Activated gamma-delta T cell (primary cell): ENCODE measurements at regions not wholly inside any gene's neighbourhood (a gene's known extent, or its start where the extent isn't known, plus 50 kb on each side); places are given as distances from the start of the nearest gene placed in this dataset.

Source experiments
- DNase-seq: peaks from one replicate; lab custom pipeline; 2025; lab: John Stamatoyannopoulos, UW

DNA sequence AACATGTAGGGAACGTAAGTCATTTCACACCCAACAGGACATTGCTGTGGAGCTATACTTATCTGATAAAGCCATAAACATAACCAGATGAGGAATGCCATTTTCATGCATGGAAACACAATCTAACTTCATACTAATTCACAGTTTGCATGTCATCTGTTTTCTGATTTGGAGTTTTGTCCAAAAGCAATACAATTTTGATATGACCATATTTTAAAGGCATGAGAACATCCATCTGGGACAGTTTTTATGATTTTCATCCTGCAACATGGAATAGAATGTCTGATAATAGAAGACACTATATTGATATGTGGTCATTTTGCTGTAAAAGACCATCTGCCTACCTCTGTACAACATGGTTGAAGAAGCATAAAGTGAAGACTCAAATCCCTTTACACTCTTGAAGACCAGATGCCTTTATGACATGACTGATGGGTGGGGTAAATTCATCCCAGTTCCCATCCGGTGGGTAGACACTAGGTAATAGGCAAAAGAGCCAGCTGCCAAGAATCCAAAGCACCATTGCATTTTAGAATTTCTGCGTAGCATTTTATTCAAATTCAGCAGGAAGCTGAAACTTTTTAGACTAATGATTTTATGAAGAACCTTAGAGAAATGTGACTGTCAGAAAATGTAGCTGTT, 309.8 kb downstream of the LMO7 start:
- no peak for DNase-seq

DNA sequence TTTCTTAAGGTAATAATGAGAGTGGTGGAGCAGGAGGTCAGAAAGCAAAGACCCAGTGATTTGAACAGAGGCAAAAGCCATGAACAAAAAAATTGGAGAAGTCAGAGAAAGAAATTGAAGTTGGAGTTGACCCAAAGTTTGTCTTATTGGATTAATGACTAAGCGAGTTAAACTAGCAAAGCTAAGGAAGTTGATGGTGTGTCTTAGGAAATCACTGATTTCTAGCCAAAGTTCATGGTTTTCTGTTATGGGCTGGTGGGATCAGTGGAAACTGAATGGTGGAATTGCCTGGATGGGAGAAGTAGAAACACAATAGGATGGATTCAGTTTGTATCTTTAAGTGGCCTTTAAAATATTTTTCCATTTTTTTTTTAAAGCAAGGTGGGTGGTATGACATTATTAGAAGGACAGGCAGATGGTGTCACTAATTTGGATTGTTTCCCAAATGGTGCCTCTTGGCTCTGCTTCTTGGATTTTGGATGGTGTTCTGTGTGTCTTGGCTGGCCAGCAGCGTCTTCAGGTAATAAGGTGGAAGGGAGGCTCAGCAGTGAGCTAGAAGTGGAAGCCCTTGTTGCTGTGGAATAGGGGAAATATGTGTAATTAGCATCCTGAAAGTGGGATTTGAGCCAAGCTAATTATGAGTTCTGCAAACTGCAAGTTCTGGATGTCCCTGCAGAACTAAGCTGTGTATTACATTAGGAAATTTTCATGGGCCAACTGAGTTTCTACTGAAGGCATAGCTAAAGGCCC, 302.9 kb downstream of the LMO7 start:
- no peak for DNase-seq

DNA sequence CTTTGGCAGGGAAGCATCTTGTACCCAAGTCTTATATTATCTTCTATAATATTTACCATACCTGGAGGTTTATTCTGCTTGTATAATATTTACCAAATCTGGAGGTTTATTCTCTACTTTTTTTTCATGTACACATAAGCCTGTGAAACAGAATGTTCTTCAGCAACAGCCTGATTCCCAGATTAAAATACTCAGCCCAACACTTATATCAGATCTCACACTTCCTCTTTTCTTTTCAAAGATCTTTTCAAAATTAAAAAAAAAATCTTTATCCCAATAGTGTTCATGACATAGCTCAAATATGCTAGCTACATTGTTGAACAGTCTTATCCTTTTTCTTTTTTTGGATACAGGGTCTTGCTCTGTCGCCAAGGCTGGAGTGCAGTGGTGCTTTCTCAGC, 300.7 kb downstream of the LMO7 start:
- no peak for DNase-seq

DNA sequence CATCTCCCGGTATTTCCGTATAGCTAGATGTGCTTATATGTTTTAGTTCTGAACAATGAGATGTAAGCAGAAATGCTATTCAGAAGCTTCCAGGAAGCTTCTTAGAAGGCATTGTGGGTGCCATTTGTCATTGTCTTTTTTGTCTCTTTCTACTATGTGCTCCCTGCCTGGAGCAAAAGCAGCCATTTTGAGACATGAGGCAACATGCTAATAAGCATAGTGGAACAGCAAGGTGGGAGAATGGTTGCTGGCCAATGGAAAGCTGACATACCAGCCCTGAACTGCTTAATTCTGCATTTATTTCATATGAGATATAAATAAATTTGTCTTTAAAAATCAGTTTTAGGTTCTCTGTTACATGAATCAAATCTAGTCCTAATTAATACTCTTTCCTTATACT, 299.7 kb downstream of the LMO7 start:
- no peak for DNase-seq

DNA sequence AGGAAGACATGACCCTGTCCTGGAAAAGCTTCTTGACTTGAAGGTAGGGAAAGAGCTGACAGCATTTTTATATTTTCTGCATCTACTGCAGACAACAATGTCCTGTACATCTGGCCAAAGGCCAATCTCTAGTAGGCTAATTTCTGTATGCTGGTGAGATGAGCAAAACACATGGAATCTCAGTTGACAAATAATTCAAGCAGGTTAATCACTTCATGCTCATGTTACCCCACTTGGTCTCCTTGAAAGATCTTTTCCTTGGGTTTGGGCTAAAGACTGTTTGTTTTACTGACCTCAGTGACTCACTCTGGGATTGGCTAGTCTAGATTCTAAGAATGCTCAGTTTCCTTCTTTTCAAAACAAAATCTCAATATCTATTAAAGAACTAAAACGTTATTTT, 298.8 kb downstream of the LMO7 start:
- DNase-seq, result no peak

DNA sequence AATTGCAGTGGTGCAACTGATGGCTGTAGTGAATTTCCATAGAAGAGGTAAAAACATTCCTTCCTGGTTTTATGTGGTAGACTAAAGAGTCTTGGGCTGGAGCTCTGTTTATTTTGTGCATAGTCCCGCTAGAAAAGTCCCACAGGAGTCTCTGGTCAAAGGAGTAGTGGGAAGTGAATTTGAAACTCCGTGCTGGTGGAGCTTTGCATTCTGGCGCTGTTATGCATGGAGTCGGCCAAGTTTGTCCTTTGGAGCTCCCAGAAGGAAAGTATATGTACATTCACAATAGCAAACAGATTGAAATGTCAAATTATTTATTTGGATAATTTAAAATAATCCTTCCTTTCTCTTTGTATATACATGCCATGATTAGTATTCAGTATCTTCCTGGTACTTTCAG, 296.5 kb downstream of the LMO7 start:
- DNase-seq, result no peak

DNA sequence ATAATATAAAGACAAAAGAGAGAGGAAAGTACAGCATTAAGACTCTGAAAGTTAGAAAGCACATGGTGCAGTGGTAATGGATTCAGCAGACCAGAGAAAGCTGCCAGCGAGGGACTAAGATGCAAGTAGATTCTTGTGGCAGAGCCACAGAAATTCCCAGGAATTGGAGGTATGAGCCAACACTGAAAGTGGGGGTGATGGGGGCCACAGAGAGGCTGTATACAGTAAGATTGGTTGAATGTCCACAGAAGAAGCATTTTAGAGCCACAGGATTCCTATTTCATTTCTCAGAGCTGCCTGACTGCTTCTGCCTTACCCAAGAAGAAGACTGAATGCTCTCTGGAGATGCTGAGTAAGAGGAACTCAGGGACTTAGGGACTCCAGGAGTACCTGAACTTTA, 295.0 kb downstream of the LMO7 start:
- DNase-seq, result no peak

DNA sequence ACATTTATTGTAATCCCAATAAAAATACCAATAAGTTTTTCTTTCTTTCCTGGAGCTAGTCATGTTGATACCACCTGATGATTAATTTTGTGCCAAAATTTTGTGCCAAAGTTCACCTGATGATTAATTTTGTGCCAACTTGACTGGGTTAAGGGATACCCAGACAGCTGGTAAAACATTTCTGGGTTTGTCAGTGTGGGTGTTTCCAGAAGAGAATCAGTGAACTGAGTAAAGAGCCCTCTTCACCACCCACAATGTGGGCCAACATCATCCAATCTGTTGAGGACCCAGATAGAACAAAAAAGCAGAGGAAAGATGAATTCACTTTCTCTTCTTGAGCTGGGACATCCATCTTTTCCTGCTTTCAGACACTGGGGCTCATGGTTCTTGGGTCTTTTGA, 292.9 kb downstream of the LMO7 start:
- no peak for DNase-seq

DNA sequence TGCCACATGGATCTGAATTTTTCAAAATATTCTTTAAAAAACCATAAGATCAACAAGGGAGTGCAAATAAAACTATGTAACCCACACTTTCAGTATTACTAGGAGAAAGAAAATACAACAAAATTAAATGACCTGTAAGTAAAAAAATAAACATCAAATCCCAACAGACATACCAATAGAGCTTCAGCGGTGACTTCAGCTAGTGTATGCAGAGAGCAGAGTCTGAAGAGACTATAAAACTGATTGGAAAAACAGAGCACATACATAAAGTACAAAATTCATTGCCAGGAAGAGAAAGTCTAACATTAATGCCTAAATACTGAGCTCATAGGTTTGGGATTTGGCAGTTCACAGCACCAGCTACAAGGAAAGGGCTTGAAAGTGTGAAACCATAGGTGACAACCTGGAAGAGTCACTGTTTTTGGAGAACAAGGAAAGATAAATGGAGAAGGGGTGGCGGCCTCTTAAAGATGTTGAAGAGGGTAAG, 291.1 kb downstream of the LMO7 start:
- DNase-seq, result no peak

DNA sequence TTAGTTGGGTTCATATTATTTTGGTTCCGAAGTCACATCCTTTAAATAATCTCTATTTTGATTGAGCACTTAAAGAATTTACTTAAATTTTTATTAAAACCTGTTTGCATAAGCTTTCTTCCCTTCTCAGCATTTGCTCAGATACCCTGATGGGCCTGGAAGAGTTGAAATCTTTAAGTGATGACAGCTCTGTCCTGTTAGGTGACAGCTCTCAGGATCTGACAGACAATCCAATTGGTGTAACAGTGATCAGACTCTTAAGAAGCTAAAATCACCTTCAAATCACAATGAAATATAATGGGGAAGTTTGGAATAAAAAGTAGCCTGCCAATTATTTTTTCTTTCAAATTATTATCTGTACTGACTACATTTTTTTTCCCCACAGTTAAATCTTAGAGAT, 284.4 kb downstream of the LMO7 start:
- no peak for DNase-seq

DNA sequence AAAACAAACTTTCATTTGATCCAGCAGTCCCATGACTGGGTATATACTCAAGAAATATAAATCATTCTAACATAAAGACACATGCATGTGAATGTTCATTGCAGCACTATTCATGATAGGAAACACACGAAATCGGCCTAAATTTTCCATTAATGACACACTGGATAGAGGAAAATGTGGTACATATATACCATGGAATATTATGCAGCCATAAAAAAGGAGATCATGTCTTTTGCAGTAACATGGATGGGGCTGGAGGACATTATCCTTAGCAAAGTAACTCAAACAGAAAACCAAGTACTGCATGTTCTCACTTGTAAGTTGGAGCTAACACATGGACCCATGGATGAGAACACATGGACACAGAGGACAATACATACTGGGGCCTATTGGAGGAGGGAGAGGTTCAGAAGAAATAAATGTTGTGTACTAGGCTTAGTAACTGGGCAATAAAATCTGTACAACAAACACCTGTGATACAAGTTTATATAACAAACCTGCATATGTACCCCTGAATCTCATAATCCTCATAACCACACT, 283.6 kb downstream of the LMO7 start:
- no peak for DNase-seq

DNA sequence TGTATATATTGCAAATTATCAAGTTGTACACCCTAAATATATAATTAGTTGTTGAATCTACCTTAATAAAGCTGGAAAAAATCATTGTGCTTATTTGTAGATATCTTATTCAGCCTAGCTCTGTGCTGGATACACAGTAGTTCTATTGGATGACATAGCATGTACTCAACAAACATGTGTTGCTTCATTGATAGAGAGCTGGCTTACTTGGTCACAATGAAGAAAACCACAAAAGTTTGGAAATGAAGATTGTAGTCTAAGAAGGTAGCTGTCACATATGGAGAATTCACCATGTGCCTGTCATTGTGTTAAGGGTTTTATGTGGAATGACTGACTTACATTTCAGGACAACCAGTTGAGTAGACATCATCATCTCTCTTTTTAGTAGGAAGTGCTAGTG, 278.9 kb downstream of the LMO7 start:
- no peak for DNase-seq

DNA sequence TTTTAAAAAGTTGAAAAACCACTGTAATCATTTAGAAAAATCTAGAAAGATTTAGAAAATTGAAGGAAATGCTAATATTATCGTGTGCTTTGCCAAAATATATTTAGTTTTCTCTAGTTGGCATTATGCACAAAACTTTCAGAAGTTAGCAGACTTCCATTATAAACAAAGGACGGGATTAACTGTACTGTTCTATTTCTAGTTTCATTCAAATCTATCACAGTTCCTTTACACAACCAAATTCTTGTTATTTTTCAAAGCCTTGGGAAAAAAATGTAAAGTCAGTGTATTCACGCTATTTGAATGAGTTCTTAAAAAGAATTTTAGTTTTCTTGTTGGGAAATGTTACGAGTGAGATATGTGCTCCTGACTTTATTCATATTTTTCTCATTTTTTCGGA, 277.8 kb downstream of the LMO7 start:
- DNase-seq, result no peak

DNA sequence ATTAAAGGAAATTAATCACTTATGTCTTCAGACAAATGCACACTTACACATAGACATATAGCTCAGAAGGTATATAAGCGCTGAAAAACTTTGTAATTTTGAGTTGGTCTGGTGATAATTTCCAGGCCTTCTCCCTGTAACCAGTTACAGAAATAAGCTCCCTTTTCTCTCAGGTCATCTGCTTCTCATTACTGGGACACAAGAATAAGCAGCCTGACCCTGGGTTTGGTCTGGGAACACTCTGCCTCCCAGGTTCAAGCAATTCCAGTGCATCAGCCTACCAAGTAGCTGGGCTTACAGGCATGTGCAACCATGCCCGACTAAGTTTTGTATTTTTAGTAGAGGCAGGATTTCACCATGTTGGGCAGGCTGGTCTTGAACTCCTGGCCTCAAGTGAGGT, 274.5 kb downstream of the LMO7 start:
- DNase-seq, result no peak
